H1 (cell line): ENCODE measurements at regions not wholly inside any gene's neighbourhood (a gene's known extent, or its start where the extent isn't known, plus 50 kb on each side); places are given as distances from the start of the nearest gene placed in this dataset.

Source experiments
- CTCF ChIA-PET: fragments of 300-600 bp; sonication (Branson Sonifier 250); formaldehyde crosslinking; loops from one replicate; lab custom pipeline; 2021; ENCODE audit not compliant: partially characterized antibody; lab: Charles Lee
- POLR2A ChIA-PET: fragments of 300-600 bp; sonication (Branson Sonifier 250); formaldehyde crosslinking; loops from one replicate; lab custom pipeline; 2021; ENCODE audit warnings: inconsistent platforms; ENCODE audit not compliant: partially characterized antibody; lab: Charles Lee
- DNase-seq, 2 experiments: peaks; one replicate each; pipeline versions ENCODE4 v3.0.0 to v3.0.0-alpha.2; 2010 to 2022; ENCODE audit warnings: low spot score in 2 of 2, low read depth in 1 of 2, mixed read lengths in 1 of 2
- FAIRE-seq: peaks from 2 replicates; lab custom pipeline; 2011; peaks lifted over from hg19 to GRCh38; lab: Jason Lieb, UNC
- H2AFZ ChIP-seq: 2 replicates; pipeline ENCODE4 v1.8.1; 2012; ENCODE audit warnings: low read length, inconsistent platforms
- H2AK5ac ChIP-seq: 2 replicates; pipeline ENCODE4 v1.6.1; 2013; ENCODE audit warnings: low read depth, low read length
- H2BK120ac ChIP-seq: replicated peaks from 2 replicates; pipeline ENCODE3; 2013; ENCODE audit warnings: low read depth, low read length, inconsistent platforms
- H2BK12ac ChIP-seq: 2 replicates; pipeline ENCODE4 v1.6.1; 2013; ENCODE audit warnings: low read depth, low read length
- H2BK15ac ChIP-seq: 2 replicates; pipeline ENCODE4 v1.6.1; 2013; ENCODE audit warnings: low read length
- H2BK20ac ChIP-seq: 2 replicates; pipeline ENCODE4 v1.6.1; 2013; ENCODE audit warnings: low read length
- H2BK5ac ChIP-seq: 2 replicates; pipeline ENCODE4 v1.6.1; 2013; ENCODE audit warnings: low read depth, low read length
- H3K14ac ChIP-seq: 2 replicates; pipeline ENCODE4 v1.6.1; 2013; ENCODE audit warnings: inconsistent platforms; ENCODE audit not compliant: insufficient read length
- H3K18ac ChIP-seq: 2 replicates; pipeline ENCODE4 v1.6.1; 2013; ENCODE audit warnings: low read length; ENCODE audit errors: extremely low read depth
- H3K23ac ChIP-seq: 2 replicates; pipeline ENCODE4 v1.6.1; 2013; ENCODE audit warnings: inconsistent platforms; ENCODE audit not compliant: insufficient read length
- H3K23me2 ChIP-seq: 2 replicates; pipeline ENCODE4 v1.6.1; 2013; ENCODE audit warnings: low read depth, low read length
- H3K27ac ChIP-seq: 2 replicates; pipeline ENCODE4 v1.6.1; 2011; ENCODE audit warnings: low read depth, low read length, inconsistent platforms
- H3K27me3 ChIP-seq, 4 experiments: replicated peaks in 1 of 4; 1 replicate in 1 of 4; 2 replicates in 3 of 4; pipeline versions ENCODE4 v1.6.1 to v1.8.1; 2011 to 2013; ENCODE audit warnings: low read length in 3 of 4, mild to moderate bottlenecking in 3 of 4, inconsistent platforms in 2 of 4, mixed read lengths in 2 of 4, moderate library complexity in 1 of 4; ENCODE audit not compliant: control insufficient read depth in 3 of 4, insufficient read depth in 3 of 4; ENCODE audit errors: extremely low read depth in 1 of 4
- H3K36me3 ChIP-seq, 4 experiments: 2 replicates each; pipeline versions ENCODE4 v1.6.1 to v1.8.1; 2011 to 2013; ENCODE audit warnings: mild to moderate bottlenecking in 4 of 4, low read length in 3 of 4, moderate library complexity in 2 of 4, control low read depth in 1 of 4, inconsistent platforms in 1 of 4; ENCODE audit not compliant: insufficient read depth in 4 of 4, control insufficient read depth in 2 of 4
- H3K4ac ChIP-seq: replicated peaks from 2 replicates; pipeline ENCODE3; 2013; ENCODE audit warnings: low read length, low read depth, mixed read lengths, inconsistent platforms; ENCODE audit not compliant: insufficient read length
- H3K4me1 ChIP-seq, 4 experiments: replicated peaks in 1 of 4; 1 replicate in 1 of 4; 2 replicates in 3 of 4; pipeline versions ENCODE4 v1.6.1 to v1.8.1; 2011 to 2013; ENCODE audit warnings: low read length in 3 of 4, inconsistent platforms in 2 of 4, mixed read lengths in 1 of 4; ENCODE audit not compliant: insufficient read depth in 4 of 4, control insufficient read depth in 3 of 4
- H3K4me2 ChIP-seq, 2 experiments: 2 replicates each; pipeline versions ENCODE4 v1.6.1 to v1.8.1; 2011 to 2013; ENCODE audit warnings: low read depth in 2 of 2, low read length in 2 of 2, control low read depth in 1 of 2, inconsistent platforms in 1 of 2, mild to moderate bottlenecking in 1 of 2; ENCODE audit not compliant: insufficient read depth in 1 of 2
- H3K4me3 ChIP-seq, 4 experiments: fragments of 200-600, 300-600 bp in 1 of 4; sonication (generic), shearing (Covaris generic), sonication (Bioruptor Twin) in 1 of 4; 2 replicates each; pipeline versions ENCODE4 v1.5.1 to v1.8.1; 2011 to 2016; ENCODE audit warnings: low read length in 4 of 4, low read depth in 3 of 4, control low read depth in 2 of 4, inconsistent platforms in 2 of 4, mild to moderate bottlenecking in 2 of 4, mixed read lengths in 1 of 4, moderate library complexity in 1 of 4; ENCODE audit not compliant: insufficient read depth in 2 of 4; ENCODE audit errors: extremely low read depth in 1 of 4
- H3K56ac ChIP-seq: replicated peaks from 2 replicates; pipeline ENCODE3; 2013; ENCODE audit warnings: low read depth, mild to moderate bottlenecking, mixed read lengths, low read length, inconsistent platforms; ENCODE audit not compliant: insufficient read length
- H3K79me1 ChIP-seq: 2 replicates; pipeline ENCODE4 v1.6.1; 2013; ENCODE audit warnings: low read depth, low read length, control low read depth
- H3K79me2 ChIP-seq, 2 experiments: 2 replicates each; pipeline versions ENCODE4 v1.6.1 to v1.8.1; 2012 to 2013; ENCODE audit warnings: low read length in 2 of 2, mild to moderate bottlenecking in 2 of 2, inconsistent platforms in 1 of 2; ENCODE audit not compliant: insufficient read depth in 2 of 2, control insufficient read depth in 1 of 2
- H3K9ac ChIP-seq, 4 experiments: replicated peaks in 1 of 4; 1 replicate in 1 of 4; 2 replicates in 3 of 4; pipeline versions ENCODE4 v1.6.1 to v1.8.1; 2011 to 2013; ENCODE audit warnings: low read depth in 3 of 4, low read length in 3 of 4, control low read depth in 2 of 4, mild to moderate bottlenecking in 2 of 4, moderate library complexity in 2 of 4, inconsistent platforms in 1 of 4; ENCODE audit errors: extremely low read depth in 1 of 4
- H3K9me3 ChIP-seq, 2 experiments: 2 replicates each; pipeline versions ENCODE4 v1.6.1 to v1.8.1; 2012 to 2013; ENCODE audit warnings: mild to moderate bottlenecking in 2 of 2, moderate library complexity in 2 of 2, control low read depth in 1 of 2, inconsistent platforms in 1 of 2, low read depth in 1 of 2, low read length in 1 of 2, mixed read lengths in 1 of 2; ENCODE audit not compliant: insufficient read depth in 2 of 2
- H4K20me1 ChIP-seq, 2 experiments: replicated peaks in 1 of 2; 2 replicates each; pipeline versions ENCODE3 to v1.8.1; 2011 to 2013; ENCODE audit warnings: inconsistent platforms in 2 of 2, low read length in 2 of 2, mild to moderate bottlenecking in 1 of 2; ENCODE audit not compliant: insufficient read depth in 2 of 2, control insufficient read depth in 1 of 2
- H4K5ac ChIP-seq: 2 replicates; pipeline ENCODE4 v1.6.1; 2013; ENCODE audit warnings: low read length, low read depth, mixed read lengths, inconsistent platforms; ENCODE audit not compliant: insufficient read length
- H4K8ac ChIP-seq: 2 replicates; pipeline ENCODE4 v1.8.0; 2013; ENCODE audit warnings: mild to moderate bottlenecking, moderate library complexity, low read length, inconsistent platforms; ENCODE audit not compliant: insufficient read depth; ENCODE audit errors: extremely low read depth
- H4K91ac ChIP-seq: replicated peaks from 2 replicates; pipeline ENCODE3; 2013; ENCODE audit warnings: low read length, mixed read lengths, inconsistent platforms; ENCODE audit not compliant: insufficient read length
- BCL11A ChIP-seq, 2 experiments: IDR thresholded peaks; one replicate each; pipeline ENCODE4 v1.6.1; 2011; ENCODE audit warnings: low read depth in 2 of 2, low read length in 2 of 2, mild to moderate bottlenecking in 2 of 2
- MAX ChIP-seq: IDR thresholded peaks from 2 replicates; pipeline ENCODE4 v1.6.1; 2012; ENCODE audit warnings: inconsistent platforms
- NANOG ChIP-seq: IDR thresholded peaks from 2 replicates; pipeline ENCODE4 v1.6.1; 2011; ENCODE audit warnings: low read length, low read depth, mild to moderate bottlenecking, inconsistent platforms; ENCODE audit not compliant: insufficient read depth, poor library complexity, severe bottlenecking
- POLR2AphosphoS5 ChIP-seq: IDR thresholded peaks from 2 replicates; pipeline ENCODE4 v1.6.1; 2011; ENCODE audit warnings: low read depth, low read length
- SP2 ChIP-seq: IDR thresholded peaks from 2 replicates; pipeline ENCODE4 v1.6.1; 2012; ENCODE audit warnings: mild to moderate bottlenecking, low read length, inconsistent platforms
- TAF1 ChIP-seq: IDR thresholded peaks from 2 replicates; pipeline ENCODE4 v1.6.1; 2011; ENCODE audit warnings: mild to moderate bottlenecking, low read depth, low read length
- TAF7 ChIP-seq: optimal IDR thresholded peaks from 2 replicates; pipeline ENCODE3; 2011; ENCODE audit warnings: low read depth, mild to moderate bottlenecking, inconsistent platforms, low read length, moderate library complexity, borderline replicate concordance
- TBP ChIP-seq: IDR thresholded peaks from 2 replicates; pipeline ENCODE4 v1.6.1; 2011; ENCODE audit warnings: low read depth, low read length, improper control_type of control experiment

GRCh38 chr2:22525681-22526080 is 859.3 kb upstream of the KLHL29 start:
- Histone ChIP-seq H2BK5ac (no peak overlapping the region), H3K9ac (no peak overlapping the region), H3K4me2 (no peak overlapping the region), H3K27me3 (no peaks in the 10 kb centered on the region), H4K8ac (no peak overlapping the region), H2AFZ (no peak overlapping the region), H3K56ac (no peak overlapping the region), H3K36me3 (no peaks in the 10 kb centered on the region), H2BK120ac (no peak overlapping the region), H3K9me3 (peaks cover 0 to 2% of the 10 kb centered on the region in 2 experiments; a peak in 1 of 4 replicates), H3K79me1 (no peaks in the 10 kb centered on the region), H2BK20ac (no peak overlapping the region), H3K23ac (no peak overlapping the region), H3K4ac (no peak overlapping the region), H3K4me3 (no peak overlapping the region), H2BK12ac (no peak overlapping the region), H3K4me1 (no peaks in the 10 kb centered on the region; a peak in 1 of 7 replicates), H3K14ac (no peak overlapping the region), H4K91ac (no peak overlapping the region), H3K18ac (no peak overlapping the region), H4K20me1 (no peaks in the 10 kb centered on the region), H3K79me2 (no peaks in the 10 kb centered on the region), H3K27ac (no peak overlapping the region), H2AK5ac (no peak overlapping the region), H3K23me2 (no peaks in the 10 kb centered on the region), H4K5ac (no peak overlapping the region), H2BK15ac (no peak overlapping the region)
- CTCF ChIA-PET = interaction anchor here (1.4 kb wide), 1 partner anchor 170 kb away, joined by 4 read pairs; no protein-coding TSS in a partner anchor
- no peak for TF ChIP-seq BCL11A (IDR thresholded peaks at IDR 0.05; ENCODE audit: low read depth in 2 of 2, low read length in 2 of 2)
- TF ChIP-seq TAF1 = no peak
- no peak for TF ChIP-seq POLR2AphosphoS5
- TF ChIP-seq MAX = no peak
- TF ChIP-seq NANOG = no peak
- TF ChIP-seq SP2 = no peak
- no peak for TF ChIP-seq TBP
- no peak for TF ChIP-seq TAF7
- POLR2A ChIA-PET = no interaction called here
- DNase-seq (no peak), FAIRE-seq (no peak)
